Inflammatory macrophage treated with lipopolysaccharide for 1 hour (primary cell): ENCODE measurements at regions not wholly inside any gene's neighbourhood (a gene's known extent, or its start where the extent isn't known, plus 50 kb on each side); places are given as distances from the start of the nearest gene placed in this dataset.

Experiments used
- DNase-seq, 2 donors: peaks; one replicate each; pipeline ENCODE4 v3.0.0-alpha.2; 2020 to 2022

DNA sequence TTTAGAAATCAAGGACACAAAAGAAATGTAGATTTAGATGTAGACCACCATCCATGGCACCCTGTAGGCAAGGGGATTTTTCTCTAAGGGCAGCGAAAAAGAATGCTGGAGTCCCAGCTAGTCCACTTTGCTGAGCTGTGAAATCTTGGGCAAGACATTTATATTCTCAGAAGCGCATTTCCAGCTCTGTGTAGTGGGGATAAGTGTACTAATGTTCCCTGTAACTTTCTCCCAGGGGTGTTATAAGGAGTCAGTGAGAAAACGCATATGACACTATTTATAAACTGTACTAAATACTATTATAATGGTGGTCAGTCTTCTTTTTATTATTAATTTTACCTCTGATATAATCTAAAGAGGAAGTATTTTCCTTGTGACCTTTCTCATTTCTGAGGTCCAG, 133.4 kb upstream of the FRMD6 start:
- no peak for DNase-seq

DNA sequence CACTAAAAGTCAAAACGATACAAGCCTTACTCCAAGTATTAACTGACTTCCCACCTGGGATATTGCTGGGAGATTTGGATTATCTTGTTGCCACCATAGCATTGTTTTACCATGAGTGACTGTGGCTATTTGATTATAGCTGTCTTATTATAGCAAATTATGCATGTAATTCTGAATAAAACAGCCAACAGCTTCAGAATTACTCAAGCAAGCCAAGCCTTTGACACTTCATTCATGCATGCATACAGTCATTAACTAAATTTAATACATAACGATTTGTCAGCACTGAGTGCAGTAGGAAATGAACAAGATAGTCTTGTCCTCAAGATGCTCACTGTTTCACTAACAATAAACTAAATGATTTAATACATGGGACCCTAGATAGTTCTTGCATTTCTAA, 133.0 kb upstream of the FRMD6 start:
- no peak for DNase-seq

DNA sequence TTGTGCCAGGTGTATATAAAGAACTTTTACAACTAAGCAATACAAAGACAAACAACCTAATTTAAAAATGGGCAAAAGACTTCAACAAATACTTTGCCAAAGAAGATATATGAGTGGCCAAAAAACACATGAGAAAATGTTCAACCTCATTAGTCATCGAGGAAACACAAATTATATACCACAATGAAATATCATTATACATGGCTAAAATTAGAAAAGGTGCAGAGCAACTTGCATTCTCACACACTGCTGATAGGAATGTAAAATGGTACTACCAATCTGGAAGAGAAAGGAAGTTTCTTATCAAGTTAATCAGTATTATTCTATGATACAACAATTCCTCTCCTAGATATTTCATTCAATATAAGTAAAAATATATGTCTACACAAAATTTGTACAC, 131.6 kb upstream of the FRMD6 start:
- no peak for DNase-seq

DNA sequence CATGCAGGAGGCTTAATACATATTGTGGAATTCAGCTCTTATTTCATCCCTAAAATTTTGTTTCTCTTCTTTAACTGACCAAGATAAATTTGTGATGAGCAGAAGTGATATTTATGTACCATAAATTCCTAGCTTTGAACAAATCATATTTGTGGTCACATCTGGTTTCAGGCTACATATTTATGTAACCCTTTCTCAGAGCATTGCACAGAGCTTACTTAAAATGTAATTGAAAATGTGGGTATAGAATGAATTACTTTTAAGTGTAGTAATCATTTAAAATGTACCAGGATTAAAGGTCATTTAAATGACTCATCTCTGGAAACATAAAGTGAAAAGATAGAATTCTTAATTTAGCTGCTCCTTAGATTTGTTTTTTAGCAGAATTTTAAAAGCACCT, 129.9 kb upstream of the FRMD6 start:
- no peak for DNase-seq

DNA sequence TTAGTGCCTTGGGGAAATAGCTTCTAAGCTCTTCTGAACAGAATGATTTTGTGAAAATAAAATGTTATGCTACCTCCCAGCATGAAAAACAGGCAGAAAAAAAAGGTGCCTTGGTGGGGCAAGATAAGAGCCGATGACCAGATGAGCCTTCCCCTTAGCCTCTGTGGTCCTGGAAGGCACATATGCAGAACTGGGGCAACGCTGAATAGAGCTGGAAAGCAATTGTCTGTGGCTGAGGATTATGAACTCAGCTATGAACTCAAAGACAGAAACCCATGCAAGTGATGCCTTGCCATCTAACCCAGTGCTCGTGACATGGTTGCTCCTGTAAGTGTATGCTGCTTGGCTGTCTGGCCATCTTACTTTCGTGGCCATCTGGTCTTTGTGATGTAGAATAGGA, 128.5 kb upstream of the FRMD6 start:
- DNase-seq, result no peak

DNA sequence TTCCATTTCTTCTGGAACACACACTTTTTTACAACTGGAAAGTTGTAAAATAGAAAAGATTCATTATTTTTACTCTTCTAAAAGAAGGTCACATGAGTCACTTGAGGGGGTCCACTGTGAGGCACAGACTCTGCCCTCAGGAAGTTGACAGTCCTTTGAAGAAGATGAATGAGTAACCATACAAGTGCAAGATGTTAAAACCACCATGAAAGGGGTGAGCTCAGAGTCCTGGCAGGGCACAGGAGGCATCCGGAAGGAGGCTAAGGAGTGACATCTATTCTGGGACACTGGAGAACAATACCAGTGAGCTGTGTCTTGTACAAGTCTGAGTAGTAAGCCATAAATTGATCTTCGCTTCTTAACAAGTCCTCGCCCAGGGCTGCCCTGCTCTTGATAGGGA, 126.0 kb upstream of the FRMD6 start:
- DNase-seq, result no peak

DNA sequence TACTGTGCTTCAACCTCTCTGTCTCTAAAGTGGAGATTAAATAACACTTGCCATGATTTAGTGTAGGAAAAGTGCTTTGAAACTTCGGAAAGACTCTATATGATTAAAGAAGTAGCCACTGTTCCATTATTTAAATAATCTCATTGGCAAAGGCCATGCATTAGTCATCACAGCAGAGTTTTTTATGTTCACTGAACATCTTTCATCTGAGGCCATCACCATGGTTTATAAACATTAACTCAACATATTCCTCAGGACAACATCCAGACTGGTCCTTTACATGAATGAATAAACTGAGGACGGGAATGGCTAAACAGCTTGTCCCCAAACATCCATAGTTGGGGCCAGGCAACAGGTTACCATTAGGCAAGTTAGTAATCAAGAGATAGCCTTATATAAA, 124.6 kb upstream of the FRMD6 start:
- DNase-seq, result no peak

DNA sequence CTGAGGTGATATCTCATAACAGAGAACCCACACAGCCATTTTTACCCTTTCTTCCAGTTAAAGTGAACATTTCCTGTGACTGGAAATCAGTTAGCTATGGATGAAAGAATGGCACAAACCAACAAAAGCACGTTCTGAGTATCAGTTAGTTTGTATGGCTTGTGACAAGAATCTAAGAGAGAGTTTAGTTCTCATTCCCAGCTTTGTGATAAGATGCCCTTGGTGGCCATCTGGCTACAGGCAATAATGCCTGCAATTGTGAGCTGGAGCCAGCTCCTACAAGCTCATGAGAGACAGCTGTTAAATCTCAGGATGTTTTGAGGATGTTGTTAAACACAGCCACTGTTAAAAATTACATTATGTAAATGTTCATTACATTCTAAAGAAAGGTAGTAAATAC, 122.0 kb upstream of the FRMD6 start:
- no peak for DNase-seq

DNA sequence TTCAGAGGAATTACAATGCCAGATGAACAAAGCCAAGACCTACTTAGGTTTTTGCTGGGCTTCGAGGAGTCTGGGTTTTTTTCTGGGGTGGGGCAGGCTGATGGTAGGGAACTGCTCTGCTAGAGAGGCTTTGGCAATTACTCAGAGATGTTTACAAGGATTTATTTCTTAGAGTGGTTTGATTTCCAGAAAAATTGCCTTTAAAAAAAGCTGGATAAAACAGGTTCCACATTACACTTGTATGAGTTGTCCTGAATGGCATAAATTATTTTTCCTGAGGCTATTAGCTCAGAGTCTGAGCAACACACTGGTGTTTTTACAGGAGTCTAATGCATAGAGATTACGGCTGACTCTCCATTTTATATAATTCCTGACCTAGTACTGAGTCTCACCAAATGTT, 118.5 kb upstream of the FRMD6 start:
- DNase-seq, result no peak

DNA sequence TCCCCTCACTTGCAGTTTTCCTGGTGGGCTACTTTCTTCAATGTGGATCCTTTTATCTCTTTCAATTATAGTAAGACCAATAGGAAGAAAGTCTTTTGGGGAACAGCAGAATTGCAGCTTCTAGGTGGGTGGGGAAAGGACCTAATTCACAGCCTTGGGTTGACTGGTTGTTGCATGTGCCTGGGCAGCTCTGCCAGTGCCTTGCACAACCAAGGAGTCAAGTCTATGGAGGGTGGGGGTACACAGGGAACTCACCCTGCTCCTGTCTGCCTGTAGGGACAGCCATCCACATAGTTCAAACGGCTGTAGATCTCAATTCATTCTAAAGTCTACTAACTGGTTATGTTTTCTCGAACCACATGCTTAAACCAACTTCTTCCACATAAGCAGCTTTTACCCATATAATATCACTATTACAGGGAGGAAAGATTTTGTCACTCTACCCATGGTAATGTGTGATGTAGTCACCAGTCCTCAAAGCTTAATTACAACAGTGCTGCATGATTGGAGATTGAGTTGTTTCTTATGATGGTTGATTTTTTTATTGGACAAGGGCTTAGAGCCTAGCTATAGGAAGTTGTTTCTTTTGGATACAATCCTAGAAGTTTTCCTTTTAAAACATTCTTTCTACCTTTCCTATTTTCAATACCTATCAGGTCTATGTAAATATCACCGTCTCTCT, 117.7 kb upstream of the FRMD6 start:
- peak; percentile 1 to 37 for DNase-seq

DNA sequence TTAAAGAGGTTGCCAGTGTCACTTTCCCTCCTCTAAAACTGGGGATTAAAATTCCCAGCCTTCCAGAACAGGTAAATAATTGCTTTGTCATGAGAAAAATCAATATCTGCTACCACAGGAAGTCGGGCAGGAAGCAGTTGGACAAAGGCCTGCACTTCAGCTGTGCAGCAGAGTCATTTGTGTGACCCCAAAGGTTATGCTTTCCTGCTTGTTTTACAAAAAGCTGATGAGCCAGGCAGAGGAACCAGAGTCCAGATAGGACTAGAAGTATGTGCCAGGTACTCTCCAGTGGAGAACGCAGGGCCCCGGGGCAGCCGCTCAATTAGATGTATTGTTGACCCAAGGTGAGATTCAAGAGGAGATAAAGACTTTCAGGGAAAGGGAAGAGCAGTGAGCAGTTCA, 117.1 kb upstream of the FRMD6 start:
- no peak for DNase-seq

DNA sequence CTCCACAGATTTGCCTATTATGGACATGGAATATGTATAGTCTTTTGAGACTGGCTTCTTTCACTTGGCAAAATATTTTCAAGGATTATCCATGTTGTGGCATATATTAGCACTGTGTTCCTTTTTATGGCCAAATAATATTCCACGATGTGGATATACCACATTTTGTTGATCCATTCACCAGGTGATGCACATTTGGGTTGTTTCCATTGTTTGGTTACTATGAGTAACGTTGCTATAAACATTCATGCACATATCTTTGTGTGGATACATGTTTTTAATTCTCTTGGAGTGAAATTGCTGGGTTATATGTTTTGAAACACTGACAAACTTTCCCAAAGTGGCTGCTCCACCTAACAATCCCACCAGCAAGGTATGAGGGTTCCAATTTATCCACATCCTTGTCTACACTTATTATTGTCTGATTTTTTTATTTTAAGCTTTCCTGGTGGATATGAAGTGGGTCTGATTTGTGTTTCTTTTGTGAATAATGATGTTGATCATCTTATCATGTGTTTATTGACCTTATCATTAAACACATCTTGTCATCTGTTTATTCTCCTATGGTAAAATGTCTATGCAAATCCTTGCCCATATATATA, 116.2 kb upstream of the FRMD6 start:
- no peak for DNase-seq

DNA sequence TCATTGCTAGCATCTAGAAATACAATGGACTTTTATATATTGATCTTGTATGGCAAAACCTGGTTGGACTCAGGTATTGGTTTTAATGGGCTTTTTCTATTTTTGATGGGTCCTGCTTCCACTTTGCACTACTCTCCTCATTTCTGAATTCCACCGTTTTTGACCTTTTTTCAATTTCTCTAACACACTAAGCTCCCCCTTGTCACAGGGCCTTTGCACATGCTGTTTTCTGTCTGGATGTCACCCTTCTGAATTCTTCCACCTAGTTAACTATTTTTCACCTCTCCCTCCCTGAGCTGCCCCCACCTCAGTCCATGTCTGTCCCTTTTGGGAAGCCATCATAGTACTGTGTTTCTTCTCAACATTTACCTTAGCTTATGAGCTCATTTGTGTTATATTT, 112.7 kb upstream of the FRMD6 start:
- no peak for DNase-seq

DNA sequence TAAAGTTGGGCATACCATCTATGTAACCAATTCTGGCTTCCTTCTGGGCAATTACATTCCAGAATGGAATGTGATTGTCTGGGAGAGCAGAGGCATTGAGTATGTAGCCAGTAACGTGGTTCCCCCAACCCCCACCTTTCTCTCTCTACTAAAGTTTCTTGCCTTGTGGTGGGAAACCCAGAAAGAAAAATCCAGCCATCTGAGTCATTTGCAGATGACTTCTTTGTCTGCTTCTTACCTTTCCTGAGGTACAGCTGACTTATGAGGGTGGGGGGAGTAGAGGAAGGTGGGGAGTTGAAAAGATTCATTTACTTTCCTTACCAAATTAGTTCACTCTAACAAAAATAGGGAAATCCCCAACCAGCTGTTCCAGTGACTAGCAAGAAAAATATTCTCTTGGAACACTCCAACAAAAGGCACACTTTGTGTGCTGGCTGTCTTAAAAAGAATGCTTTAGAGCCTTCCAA, 112.1 kb upstream of the FRMD6 start:
- DNase-seq, result no peak

DNA sequence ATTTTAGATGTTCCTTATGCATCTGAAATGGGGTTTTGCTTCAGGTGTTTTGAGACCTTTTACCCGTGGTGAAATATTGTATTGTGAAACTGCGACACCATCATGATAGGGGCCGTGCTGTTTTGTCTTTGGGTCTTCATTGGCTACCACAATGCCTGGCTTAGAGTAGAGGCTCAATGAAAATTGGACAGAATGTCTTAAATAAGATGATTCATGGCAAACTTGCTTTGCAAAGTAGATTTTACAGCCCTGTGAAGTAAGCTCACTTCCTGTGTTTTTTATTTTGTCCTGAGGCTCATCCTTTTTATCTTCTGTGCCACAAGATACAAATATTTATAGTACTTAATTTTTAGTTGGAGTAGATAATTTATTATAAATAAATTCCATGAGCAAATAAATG, 111.3 kb upstream of the FRMD6 start:
- no peak for DNase-seq

DNA sequence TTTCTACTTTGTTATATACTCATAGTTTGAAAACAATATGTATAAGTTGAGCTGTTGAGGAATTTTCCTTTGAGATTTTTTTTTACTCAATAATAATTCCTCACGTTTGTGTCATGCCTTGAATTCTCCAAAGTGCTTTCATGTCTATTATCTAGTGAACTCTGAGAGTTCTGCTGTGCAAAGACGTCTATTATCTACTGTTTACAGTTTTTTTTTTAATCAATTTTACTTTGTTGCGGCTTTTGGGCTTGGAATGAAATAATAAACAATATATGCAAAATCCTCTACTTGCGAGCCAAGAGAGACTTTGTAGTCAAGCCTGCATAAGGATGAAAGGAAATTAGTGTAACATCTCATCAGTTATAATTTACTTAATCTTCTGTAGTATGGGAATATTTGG, 107.2 kb upstream of the FRMD6 start:
- DNase-seq, result no peak

DNA sequence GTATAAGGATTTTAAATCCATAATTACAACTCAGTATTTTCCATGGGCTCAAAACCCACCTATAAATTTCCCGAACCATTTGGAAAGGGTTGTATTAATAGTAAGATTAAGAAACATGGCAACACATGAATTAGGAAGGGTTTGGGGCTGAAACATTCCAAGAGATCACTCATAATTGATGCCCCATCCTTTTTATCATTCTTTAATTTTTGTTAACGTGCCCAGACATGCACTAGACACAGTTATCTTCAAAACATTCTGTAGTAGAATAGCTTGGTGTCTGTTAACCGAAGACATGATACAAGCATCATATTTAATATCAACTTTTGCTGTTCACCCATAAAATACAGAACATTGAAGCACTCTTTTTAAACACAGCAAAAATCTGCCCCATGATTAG, 106.8 kb upstream of the FRMD6 start:
- DNase-seq, result no peak

DNA sequence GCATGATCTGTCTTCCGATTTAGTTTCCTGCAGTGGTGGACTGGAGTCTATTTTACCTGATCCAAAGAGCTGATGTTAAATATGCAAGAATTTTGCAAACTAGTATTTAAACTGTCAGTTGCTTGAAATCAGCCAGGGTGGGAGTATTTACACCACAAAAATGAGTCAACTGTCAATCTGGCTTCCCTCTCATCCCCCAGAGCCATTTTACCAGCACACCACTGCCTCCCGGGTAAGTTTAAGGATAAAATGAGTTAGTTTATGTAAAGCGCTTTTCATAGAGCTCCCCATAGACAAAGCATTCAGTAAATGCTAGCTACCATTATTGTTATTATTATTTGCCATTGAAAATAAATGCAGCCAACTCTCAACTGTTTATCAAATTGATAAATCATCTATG, 106.3 kb upstream of the FRMD6 start:
- DNase-seq, result no peak

DNA sequence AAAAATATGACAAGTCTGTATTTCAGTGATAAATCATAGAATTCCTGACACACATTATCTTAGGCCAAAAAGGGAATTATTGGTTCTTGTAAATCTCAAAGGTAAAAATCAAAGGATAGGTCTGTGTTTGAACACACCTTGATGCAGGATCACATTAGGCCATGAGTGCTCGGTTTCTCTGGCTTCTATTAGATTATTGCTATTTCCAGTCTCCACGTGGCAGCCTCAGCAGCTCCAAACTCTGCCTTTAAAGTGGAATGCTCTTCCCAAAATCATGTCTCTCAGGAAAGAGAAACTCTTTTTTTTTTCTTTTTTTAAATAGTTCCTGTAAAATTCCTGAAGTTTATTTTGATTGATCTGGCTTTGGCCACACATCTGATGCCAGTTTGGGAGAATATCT, 105.6 kb upstream of the FRMD6 start:
- no peak for DNase-seq

DNA sequence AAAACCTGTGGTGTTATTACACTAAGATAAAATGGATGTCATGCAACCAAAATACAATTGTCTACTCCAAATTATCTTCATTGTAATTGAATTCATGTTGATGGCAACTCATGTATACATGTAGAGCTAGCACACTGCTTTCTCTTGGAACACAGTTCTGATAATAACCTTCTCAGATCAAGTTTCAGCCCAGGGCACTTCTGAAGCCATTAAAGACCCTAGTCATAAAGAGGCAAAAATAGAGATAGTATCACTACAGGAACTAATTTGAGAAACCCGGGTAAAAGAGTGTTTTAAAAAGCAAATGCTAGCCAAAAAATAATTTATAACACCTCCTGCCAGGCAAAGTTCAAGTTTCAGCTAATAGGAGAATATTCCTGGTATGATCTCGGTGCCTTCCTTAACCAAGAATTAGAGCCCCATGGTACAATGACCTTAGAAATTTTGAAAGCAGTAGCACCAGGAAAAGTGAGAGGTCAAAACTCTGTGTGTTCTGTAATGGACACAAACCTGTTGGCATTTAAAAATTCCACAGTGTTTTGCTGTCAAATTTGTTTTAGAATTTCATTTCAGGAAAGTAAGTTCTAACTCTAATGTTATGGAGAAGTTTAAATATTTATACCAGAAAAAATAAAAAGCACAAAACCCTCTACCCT, 105.0 kb upstream of the FRMD6 start:
- no peak for DNase-seq

DNA sequence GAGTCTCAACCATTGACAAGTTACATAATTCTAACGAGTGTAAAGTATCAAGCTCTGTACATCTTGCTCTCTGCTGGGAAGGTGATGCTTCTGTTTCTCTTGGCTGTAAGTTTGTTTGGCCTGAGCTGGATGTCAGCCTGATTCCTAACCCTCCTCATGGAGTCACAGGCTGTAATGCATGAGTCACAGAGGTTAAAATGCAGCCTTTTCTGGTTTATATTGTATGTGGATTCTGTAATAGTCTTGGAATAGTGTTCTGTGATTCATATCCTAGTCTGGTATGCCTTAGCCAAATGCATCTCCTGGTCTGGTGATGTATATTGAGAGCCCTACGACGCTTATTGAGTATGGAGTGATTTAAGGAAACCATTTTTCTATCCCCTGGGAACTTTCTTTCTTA, 104.5 kb upstream of the FRMD6 start:
- no peak for DNase-seq

DNA sequence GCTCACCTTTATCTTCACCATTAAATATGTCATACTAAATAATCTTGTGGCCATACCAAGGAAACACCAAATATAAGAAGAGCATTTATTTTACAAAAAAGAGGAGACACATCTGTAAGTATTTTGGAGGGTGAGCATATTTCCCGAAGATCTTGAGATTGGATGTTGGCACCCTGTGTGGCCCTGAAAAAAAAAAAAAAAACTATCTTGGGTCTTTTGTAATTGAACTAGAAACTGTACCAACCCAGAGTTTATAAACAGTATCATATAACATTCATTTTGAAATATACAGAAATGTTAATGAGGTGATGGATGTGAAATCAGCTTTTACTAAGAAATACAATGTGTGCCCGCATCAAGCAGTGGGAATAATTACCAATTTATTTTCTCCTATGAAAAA, 104.0 kb upstream of the FRMD6 start:
- DNase-seq, result no peak

DNA sequence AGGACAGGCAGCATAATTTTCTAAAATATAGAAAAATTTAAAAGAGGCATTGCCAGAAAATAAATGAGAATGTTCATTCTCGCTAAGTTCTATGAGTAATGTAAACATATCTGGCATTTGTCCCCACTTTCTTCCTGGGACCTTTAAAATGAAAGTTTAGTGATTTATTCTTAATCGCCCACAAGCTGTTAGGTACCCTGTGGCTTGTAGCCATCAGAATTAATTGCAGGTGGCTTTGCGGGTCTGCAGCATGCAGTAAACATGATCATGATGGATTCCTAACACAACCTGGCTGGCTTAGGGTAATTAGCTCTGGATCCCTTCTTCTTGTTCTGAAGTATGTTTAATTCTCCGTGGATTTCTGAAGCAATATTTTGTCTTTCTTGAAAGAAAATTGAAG, 103.5 kb upstream of the FRMD6 start:
- no peak for DNase-seq

DNA sequence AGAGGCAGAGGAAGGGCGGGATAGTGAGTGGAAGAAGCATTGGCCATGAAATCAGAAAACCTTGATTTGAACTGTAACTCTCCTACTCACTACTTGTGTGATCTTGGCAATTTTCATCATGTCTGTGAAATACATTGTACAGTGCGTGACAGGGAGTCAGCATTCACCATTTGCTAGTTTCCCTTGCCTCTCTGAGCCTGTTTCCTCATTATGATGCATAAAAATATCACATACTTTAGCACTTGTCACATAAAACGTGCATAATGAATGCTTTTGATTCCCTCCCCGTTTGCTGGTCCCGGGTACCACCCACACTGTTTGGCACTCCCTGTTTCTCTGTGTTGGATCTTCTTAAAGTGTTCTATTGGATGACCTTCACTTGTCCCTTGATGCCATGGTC, 101.1 kb upstream of the FRMD6 start:
- DNase-seq, result no peak

DNA sequence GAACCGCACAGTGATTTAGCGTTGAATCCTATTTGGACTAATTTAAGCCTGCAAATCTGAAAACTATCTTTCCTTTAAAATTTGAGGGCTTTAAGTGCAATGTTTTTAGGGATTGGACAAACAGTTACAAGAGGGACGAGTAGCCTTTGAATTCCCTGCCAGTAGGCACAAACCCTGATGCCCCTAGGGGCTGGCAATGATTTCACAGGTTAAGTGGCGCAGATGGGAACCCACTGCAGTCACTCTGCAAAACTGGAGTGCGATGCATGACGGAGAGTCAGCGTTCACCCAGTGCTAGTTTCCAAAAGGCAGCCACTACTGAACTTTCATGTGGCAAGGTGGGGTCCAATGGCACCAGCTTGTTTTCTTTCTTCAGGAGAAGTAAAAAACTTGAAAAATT, 99.4 kb upstream of the FRMD6 start:
- DNase-seq, result no peak
